ENCODE measurements at regions not wholly inside any gene's neighbourhood (a gene's known extent, or its start where the extent isn't known, plus 50 kb on each side); places are given as distances from the start of the nearest gene placed in this dataset.

DNA sequence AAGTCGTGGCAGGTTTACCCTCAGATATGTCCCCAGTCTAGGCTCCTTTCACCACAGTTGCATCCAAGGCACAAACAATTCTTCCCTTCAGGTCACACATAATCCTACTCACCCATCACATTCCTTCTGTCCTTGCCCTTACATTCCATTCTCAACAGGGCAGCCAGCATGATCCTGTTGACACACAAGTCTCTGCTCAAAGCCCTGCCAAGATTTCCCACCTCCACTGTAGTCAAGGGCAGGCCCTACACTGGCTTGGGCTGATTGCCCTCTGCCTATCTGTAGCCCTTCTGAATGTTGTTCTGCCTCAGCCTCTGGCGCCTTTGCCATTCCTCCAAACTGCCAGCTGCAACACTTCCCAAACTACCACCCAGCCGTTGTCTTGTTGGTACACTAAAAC, 187.9 kb upstream of the AKR1E2 start:
- ATAC-seq, result no peak
- no peak for DNase-seq (ENCODE audit: low read depth, low spot score)
- BruUV-seq (replicated peaks), result no TSS peak

DNA sequence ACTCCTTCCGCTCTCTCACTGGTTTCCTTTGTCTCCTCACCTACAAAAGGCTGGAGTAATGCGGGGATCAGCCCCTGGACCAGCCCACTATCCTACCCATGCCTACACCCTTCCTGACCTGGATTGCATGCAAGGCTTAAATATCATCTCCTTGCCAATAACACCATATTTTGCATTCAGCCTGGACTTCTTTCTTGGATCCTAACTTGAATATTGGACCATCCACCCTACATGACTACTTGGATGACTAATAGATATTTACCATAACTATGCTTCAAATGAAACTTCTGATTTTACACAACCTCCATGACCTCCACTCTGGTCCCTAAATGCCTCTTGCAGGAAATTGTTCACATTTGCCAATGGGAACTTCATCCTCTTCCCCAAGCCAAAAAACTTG, 188.3 kb upstream of the AKR1E2 start:
- no peak for ATAC-seq
- Histone ChIP-seq H3K36me3 (ENCODE audit: control insufficient read depth, insufficient read depth, low read length) (no peaks in the 10 kb centered on the region), H3K4me1 (ENCODE audit: control insufficient read depth, insufficient read depth, low read length) (no peaks in the 10 kb centered on the region), H3K27ac (ENCODE audit: low read length) (no peak overlapping the region), H3K9me3 (ENCODE audit: control insufficient read depth, insufficient read depth, low read depth, low read length) (peaks cover 8% of the 10 kb centered on the region; the same call in 1 of the 2 replicates), H3K4me3 (ENCODE audit: low read depth in 2 of 2, low read length in 2 of 2) (no peak overlapping the region), H3K27me3 (ENCODE audit: control insufficient read depth, insufficient read depth, low read length) (no peaks in the 10 kb centered on the region)
- TF ChIP-seq, protein P1, sequence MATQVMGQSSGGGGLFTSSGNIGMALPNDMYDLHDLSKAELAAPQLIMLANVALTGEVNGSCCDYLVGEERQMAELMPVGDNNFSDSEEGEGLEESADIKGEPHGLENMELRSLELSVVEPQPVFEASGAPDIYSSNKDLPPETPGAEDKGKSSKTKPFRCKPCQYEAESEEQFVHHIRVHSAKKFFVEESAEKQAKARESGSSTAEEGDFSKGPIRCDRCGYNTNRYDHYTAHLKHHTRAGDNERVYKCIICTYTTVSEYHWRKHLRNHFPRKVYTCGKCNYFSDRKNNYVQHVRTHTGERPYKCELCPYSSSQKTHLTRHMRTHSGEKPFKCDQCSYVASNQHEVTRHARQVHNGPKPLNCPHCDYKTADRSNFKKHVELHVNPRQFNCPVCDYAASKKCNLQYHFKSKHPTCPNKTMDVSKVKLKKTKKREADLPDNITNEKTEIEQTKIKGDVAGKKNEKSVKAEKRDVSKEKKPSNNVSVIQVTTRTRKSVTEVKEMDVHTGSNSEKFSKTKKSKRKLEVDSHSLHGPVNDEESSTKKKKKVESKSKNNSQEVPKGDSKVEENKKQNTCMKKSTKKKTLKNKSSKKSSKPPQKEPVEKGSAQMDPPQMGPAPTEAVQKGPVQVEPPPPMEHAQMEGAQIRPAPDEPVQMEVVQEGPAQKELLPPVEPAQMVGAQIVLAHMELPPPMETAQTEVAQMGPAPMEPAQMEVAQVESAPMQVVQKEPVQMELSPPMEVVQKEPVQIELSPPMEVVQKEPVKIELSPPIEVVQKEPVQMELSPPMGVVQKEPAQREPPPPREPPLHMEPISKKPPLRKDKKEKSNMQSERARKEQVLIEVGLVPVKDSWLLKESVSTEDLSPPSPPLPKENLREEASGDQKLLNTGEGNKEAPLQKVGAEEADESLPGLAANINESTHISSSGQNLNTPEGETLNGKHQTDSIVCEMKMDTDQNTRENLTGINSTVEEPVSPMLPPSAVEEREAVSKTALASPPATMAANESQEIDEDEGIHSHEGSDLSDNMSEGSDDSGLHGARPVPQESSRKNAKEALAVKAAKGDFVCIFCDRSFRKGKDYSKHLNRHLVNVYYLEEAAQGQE (IDR thresholded peaks at IDR 0.05; ENCODE audit: insufficient read depth in 1 of 2, low read depth in 2 of 2, low read length in 1 of 2), result no peak
- TF ChIP-seq, protein P2, sequence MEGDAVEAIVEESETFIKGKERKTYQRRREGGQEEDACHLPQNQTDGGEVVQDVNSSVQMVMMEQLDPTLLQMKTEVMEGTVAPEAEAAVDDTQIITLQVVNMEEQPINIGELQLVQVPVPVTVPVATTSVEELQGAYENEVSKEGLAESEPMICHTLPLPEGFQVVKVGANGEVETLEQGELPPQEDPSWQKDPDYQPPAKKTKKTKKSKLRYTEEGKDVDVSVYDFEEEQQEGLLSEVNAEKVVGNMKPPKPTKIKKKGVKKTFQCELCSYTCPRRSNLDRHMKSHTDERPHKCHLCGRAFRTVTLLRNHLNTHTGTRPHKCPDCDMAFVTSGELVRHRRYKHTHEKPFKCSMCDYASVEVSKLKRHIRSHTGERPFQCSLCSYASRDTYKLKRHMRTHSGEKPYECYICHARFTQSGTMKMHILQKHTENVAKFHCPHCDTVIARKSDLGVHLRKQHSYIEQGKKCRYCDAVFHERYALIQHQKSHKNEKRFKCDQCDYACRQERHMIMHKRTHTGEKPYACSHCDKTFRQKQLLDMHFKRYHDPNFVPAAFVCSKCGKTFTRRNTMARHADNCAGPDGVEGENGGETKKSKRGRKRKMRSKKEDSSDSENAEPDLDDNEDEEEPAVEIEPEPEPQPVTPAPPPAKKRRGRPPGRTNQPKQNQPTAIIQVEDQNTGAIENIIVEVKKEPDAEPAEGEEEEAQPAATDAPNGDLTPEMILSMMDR (IDR thresholded peaks at IDR 0.05), result no peak
- no peak for TF ChIP-seq TCF7L2 (IDR thresholded peaks at IDR 0.05; ENCODE audit: low read depth, low read length)
- TF ChIP-seq POLR2AphosphoS5 (IDR thresholded peaks at IDR 0.05; ENCODE audit: low read depth, low read length), result no peak
- no peak for TF ChIP-seq SIN3A (IDR thresholded peaks at IDR 0.05; ENCODE audit: borderline replicate concordance, insufficient read depth, low read depth, low read length)
- POLR2A ChIA-PET, result no interaction called here
- no peak for DNase-seq (ENCODE audit: low read depth, low spot score)
- intact Hi-C loops (cut with micrococcal nuclease; ENCODE audit: unreplicated experiment), result no loop called here
- no TSS peak for BruUV-seq (replicated peaks)
- in situ Hi-C loops (cut with HindIII; ENCODE audit: low pct_unique_long_range_greater_than_20kb, low sequenced_read_pairs), result no loop called here
- CTCF ChIA-PET, result no interaction called here

More for the DNA sequence above, 187.9 kb upstream of the AKR1E2 start:
- Histone ChIP-seq H3K4me1 (ENCODE audit: control insufficient read depth, insufficient read depth, low read length) (no peaks in the 10 kb centered on the region), H3K27ac (ENCODE audit: low read length) (peak overlapping the region; percentile 44; the same call in 1 of the 2 replicates), H3K27me3 (ENCODE audit: control insufficient read depth, insufficient read depth, low read length) (no peaks in the 10 kb centered on the region), H3K9me3 (ENCODE audit: control insufficient read depth, insufficient read depth, low read depth, low read length) (peaks cover 8% of the 10 kb centered on the region; the same call in 1 of the 2 replicates), H3K36me3 (ENCODE audit: control insufficient read depth, insufficient read depth, low read length) (no peaks in the 10 kb centered on the region), H3K4me3 (ENCODE audit: low read depth in 2 of 2, low read length in 2 of 2) (no peak overlapping the region)
- in situ Hi-C loops (cut with HindIII; ENCODE audit: low pct_unique_long_range_greater_than_20kb, low sequenced_read_pairs) (no loop called here), intact Hi-C loops (cut with micrococcal nuclease; ENCODE audit: unreplicated experiment) (no loop called here)
- ChIA-PET CTCF (no interaction called here), POLR2A (no interaction called here)
- TF ChIP-seq, protein P1 (IDR thresholded peaks at IDR 0.05; ENCODE audit: insufficient read depth in 1 of 2, low read depth in 2 of 2, low read length in 1 of 2), result no peak
- TF ChIP-seq SIN3A (IDR thresholded peaks at IDR 0.05; ENCODE audit: borderline replicate concordance, insufficient read depth, low read depth, low read length), result no peak
- TF ChIP-seq TCF7L2 (IDR thresholded peaks at IDR 0.05; ENCODE audit: low read depth, low read length), result no peak
- no peak for TF ChIP-seq POLR2AphosphoS5 (IDR thresholded peaks at IDR 0.05; ENCODE audit: low read depth, low read length)
- TF ChIP-seq, protein P2 (IDR thresholded peaks at IDR 0.05), result no peak

All from Panc1 (cell line).